PC-3 (cell line): ENCODE measurements at regions not wholly inside any gene's neighbourhood (a gene's known extent, or its start where the extent isn't known, plus 50 kb on each side); places are given as distances from the start of the nearest gene placed in this dataset.

Experiments
- ATAC-seq: fragments of 200-7000 bp; cut with Tn5 transposase; 2 replicates; pipeline ENCODE4 v1.9.1; 2020; ENCODE audit warnings: mild to moderate bottlenecking, moderate library complexity
- BruUV-seq: library from RNA; stranded (reverse); fragments of 400-500 nt; replicated peaks from 2 replicates; lab custom pipeline; 2021; lab: Mats Ljungman, UMichigan
- CTCF ChIA-PET: fragments of 300-600 bp; sonication (Branson Sonifier 250); formaldehyde crosslinking; loops from one replicate; lab custom pipeline; 2022; ENCODE audit warnings: antibody characterized with exemption; lab: Charles Lee
- POLR2A ChIA-PET: fragments of 300-600 bp; sonication (Branson Sonifier 250); formaldehyde crosslinking; loops from one replicate; lab custom pipeline; 2022; ENCODE audit warnings: antibody characterized with exemption; ENCODE audit not compliant: unreplicated experiment; lab: Charles Lee
- DNase-seq: peaks from one replicate; pipeline ENCODE4 v3.0.0-alpha.2; 2015
- H2AFZ ChIP-seq: fragments of 300-600 bp; sonication (generic); 2 replicates; pipeline ENCODE4 v1.6.0; 2016; ENCODE audit warnings: antibody characterized with exemption, low read length
- H3F3A ChIP-seq: fragments of 300-600 bp; sonication (generic); one replicate; pipeline ENCODE4 v1.6.0; 2017; ENCODE audit warnings: antibody characterized with exemption, low read length, control low read depth, mild to moderate bottlenecking; ENCODE audit not compliant: unreplicated experiment
- H3K27ac ChIP-seq: fragments of 300-600 bp; sonication (generic); 2 replicates; pipeline ENCODE4 v1.5.1; 2016; ENCODE audit warnings: mild to moderate bottlenecking, low read length
- H3K27me3 ChIP-seq: fragments of 300-600 bp; sonication (generic); 2 replicates; pipeline ENCODE4 v1.6.1; 2016; ENCODE audit warnings: low read length, mixed read lengths
- H3K36me3 ChIP-seq: fragments of 300-600 bp; sonication (generic); 2 replicates; pipeline ENCODE4 v1.6.1; 2016; ENCODE audit warnings: low read depth, mixed run types, low read length, mixed read lengths
- H3K4me1 ChIP-seq: fragments of 300-600 bp; sonication (generic); 2 replicates; pipeline ENCODE4 v1.5.1; 2016; ENCODE audit warnings: low read length; ENCODE audit not compliant: insufficient read depth
- H3K4me2 ChIP-seq: fragments of 300-600 bp; sonication (generic); 2 replicates; pipeline ENCODE4 v1.6.0; 2016; ENCODE audit warnings: low read length
- H3K4me3 ChIP-seq: fragments of 300-600 bp; sonication (generic); 2 replicates; pipeline ENCODE4 v1.5.1; 2016; ENCODE audit warnings: mild to moderate bottlenecking, low read length, mixed read lengths
- H3K79me2 ChIP-seq: fragments of 300-600 bp; sonication (generic); 2 replicates; pipeline ENCODE4 v1.6.1; 2017; ENCODE audit warnings: low read length, mixed read lengths
- H3K9ac ChIP-seq: fragments of 300-600 bp; sonication (generic); 2 replicates; pipeline ENCODE4 v1.6.0; 2016; ENCODE audit warnings: mild to moderate bottlenecking, low read length
- H3K9me2 ChIP-seq: fragments of 300-600 bp; sonication (generic); replicated peaks from 2 replicates; pipeline ENCODE4 v1.6.1; 2016; ENCODE audit warnings: mixed run types, low read length, mixed read lengths
- H3K9me3 ChIP-seq: fragments of 300-600 bp; sonication (generic); 2 replicates; pipeline ENCODE4 v1.6.1; 2016; ENCODE audit warnings: low read length, mixed read lengths
- H4K20me1 ChIP-seq: fragments of 300-600 bp; sonication (generic); 2 replicates; pipeline ENCODE4 v1.6.1; 2016; ENCODE audit warnings: low read length, mixed read lengths
- CTCF ChIP-seq: fragments of 300-600 bp; sonication (generic); conservative IDR thresholded peaks from 2 replicates; pipeline ENCODE4 v1.5.1; 2017; ENCODE audit warnings: antibody characterized with exemption, low read depth, mild to moderate bottlenecking, low read length
- EZH2 ChIP-seq: fragments of 300-600 bp; sonication (generic); IDR thresholded peaks from one replicate; pipeline ENCODE4 v1.6.1; 2017; ENCODE audit warnings: antibody characterized with exemption, mild to moderate bottlenecking, low read length; ENCODE audit not compliant: unreplicated experiment
- EZH2phosphoT487 ChIP-seq: fragments of 300-600 bp; sonication (generic); IDR thresholded peaks from 2 replicates; pipeline ENCODE4 v1.6.1; 2018; ENCODE audit warnings: mild to moderate bottlenecking, antibody characterized with exemption, low read length, borderline replicate concordance
- intact Hi-C: fragments of 100-400 bp; cut with micrococcal nuclease; formaldehyde crosslinking; loops from 2 replicates; pipeline ENCODE4 v1.9.0; 2023

- H3K9me2 ChIP-seq, result no peaks in the 10 kb centered on the region
- no TSS peak for BruUV-seq
- H2AFZ ChIP-seq, result no peak overlapping the region
- CTCF ChIA-PET, result no interaction called here
- H3K9ac ChIP-seq, result no peak overlapping the region
- no peak for TF ChIP-seq CTCF
- no peak for TF ChIP-seq EZH2
- no peak for TF ChIP-seq EZH2phosphoT487
- ATAC-seq (no peak), DNase-seq (no peak)
- H3K27ac ChIP-seq, result no peak overlapping the region
- no peaks in the 10 kb centered on the region for H3K36me3 ChIP-seq
- H4K20me1 ChIP-seq, result no peaks in the 10 kb centered on the region
- no peak overlapping the region for H3K4me3 ChIP-seq
- intact Hi-C loops, result no loop called here
- no peak overlapping the region for H3K4me2 ChIP-seq
- H3K4me1 ChIP-seq, result no peaks in the 10 kb centered on the region
- H3K27me3 ChIP-seq, result no peaks in the 10 kb centered on the region
- H3F3A ChIP-seq, result no peaks in the 10 kb centered on the region
- H3K79me2 ChIP-seq, result no peaks in the 10 kb centered on the region
- no peaks in the 10 kb centered on the region for H3K9me3 ChIP-seq
- POLR2A ChIA-PET, result no interaction called here
These were observed 452.1 kb downstream of the RAP2B start for GRCh38 chr3:153614140-153614539.

- Histone ChIP-seq H3K4me3 (no peak overlapping the region), H3K9me2 (no peaks in the 10 kb centered on the region), H3K9me3 (no peaks in the 10 kb centered on the region), H3K27me3 (no peaks in the 10 kb centered on the region), H4K20me1 (no peaks in the 10 kb centered on the region), H3K4me2 (no peak overlapping the region), H3K9ac (no peak overlapping the region), H3K27ac (no peak overlapping the region), H3K79me2 (no peaks in the 10 kb centered on the region), H2AFZ (no peak overlapping the region), H3K4me1 (no peaks in the 10 kb centered on the region), H3F3A (no peaks in the 10 kb centered on the region), H3K36me3 (no peaks in the 10 kb centered on the region)
- TF ChIP-seq EZH2, result no peak
- TF ChIP-seq CTCF, result no peak
- no peak for TF ChIP-seq EZH2phosphoT487
- ChIA-PET POLR2A (no interaction called here), CTCF (no interaction called here)
- DNase-seq, result no peak
- intact Hi-C loops, result no loop called here
- BruUV-seq, result no TSS peak
- no peak for ATAC-seq
These were observed 452.5 kb downstream of the RAP2B start for GRCh38 chr3:153614563-153614962.

GRCh38 chr3:153615863-153616262, 453.8 kb downstream of the RAP2B start:
- DNase-seq, result no peak
- H3K27ac ChIP-seq, result no peak overlapping the region
- no peaks in the 10 kb centered on the region for H3K79me2 ChIP-seq

More at GRCh38 chr3:153615863-153616262, 453.8 kb downstream of the RAP2B start:
- H3K9me3 ChIP-seq, result no peaks in the 10 kb centered on the region
- TF ChIP-seq EZH2phosphoT487 (no peak), EZH2 (no peak), CTCF (no peak)
- no peak for ATAC-seq
- H3K4me2 ChIP-seq, result no peak overlapping the region
- intact Hi-C loops, result no loop called here
- H3K4me1 ChIP-seq, result no peaks in the 10 kb centered on the region
- no TSS peak for BruUV-seq
- no peaks in the 10 kb centered on the region for H4K20me1 ChIP-seq
- ChIA-PET POLR2A (no interaction called here), CTCF (no interaction called here)
- no peaks in the 10 kb centered on the region for H3F3A ChIP-seq
- no peak overlapping the region for H3K4me3 ChIP-seq
- no peak overlapping the region for H3K9ac ChIP-seq
- H2AFZ ChIP-seq, result no peak overlapping the region
- H3K27me3 ChIP-seq, result no peaks in the 10 kb centered on the region
- H3K9me2 ChIP-seq, result no peaks in the 10 kb centered on the region
- H3K36me3 ChIP-seq, result no peaks in the 10 kb centered on the region
